Stimulated activated CD4-positive, alpha-beta T cell treated with anti-CD3 and anti-CD28 coated beads, Interleukin-4, amount 100 ng/mL, for 1 hour (primary cell): ENCODE measurements at regions not wholly inside any gene's neighbourhood (a gene's known extent, or its start where the extent isn't known, plus 50 kb on each side); places are given as distances from the start of the nearest gene placed in this dataset.
A peak's percentile ranks its signal among the peaks of the same experiment; 100 is the strongest.
"Not testable (repeated sequence)": the region's sequence is repeated elsewhere in the genome, so short reads cannot be mapped to it uniquely, and the experiment has no call there.

Experiments
- DNase-seq: peaks from one replicate; pipeline ENCODE4 v3.0.0-alpha.2; 2020

GRCh38 chr9:39675211-39675553 lies 319.7 kb downstream of the SPATA31A1 start:
- DNase-seq = not testable (repeated sequence)

GRCh38 chr9:39678534-39679263 lies 323.2 kb downstream of the SPATA31A1 start:
- DNase-seq = not testable (repeated sequence)

- DNase-seq = not testable (repeated sequence)
Observed at GRCh38 chr9:39680694-39681401, 325.4 kb downstream of the SPATA31A1 start.

- DNase-seq = not testable (repeated sequence)
Observed at GRCh38 chr9:39728862-39729261, 373.4 kb downstream of the SPATA31A1 start.

- not testable (repeated sequence) for DNase-seq
Observed at GRCh38 chr9:39744898-39745297, 389.4 kb downstream of the SPATA31A1 start.

GRCh38 chr9:39775570-39775969 lies 420.1 kb downstream of the SPATA31A1 start:
- DNase-seq = not testable (repeated sequence)

GRCh38 chr9:39791356-39791755 lies 435.9 kb downstream of the SPATA31A1 start:
- peak; percentile 5 for DNase-seq

GRCh38 chr9:39797935-39798334 lies 442.5 kb downstream of the SPATA31A1 start:
- not testable (repeated sequence) for DNase-seq

- not testable (repeated sequence) for DNase-seq
Observed at GRCh38 chr9:39799252-39799651, 443.8 kb downstream of the SPATA31A1 start.

GRCh38 chr9:39802561-39802960 lies 447.1 kb downstream of the SPATA31A1 start:
- DNase-seq = not testable (repeated sequence)

GRCh38 chr9:39809401-39810226 lies 454.1 kb downstream of the SPATA31A1 start:
- peak; percentile 51 for DNase-seq

- DNase-seq = not testable (repeated sequence)
Observed at GRCh38 chr9:39810401-39810800, 454.9 kb downstream of the SPATA31A1 start.

- not testable (repeated sequence) for DNase-seq
Observed at GRCh38 chr9:39811615-39812014, 456.1 kb downstream of the SPATA31A1 start.

- DNase-seq = not testable (repeated sequence)
Observed at GRCh38 chr9:39828457-39828856, 473.0 kb downstream of the SPATA31A1 start.
